Ovary (tissue), 3 donors: ENCODE measurements at regions not wholly inside any gene's neighbourhood (a gene's known extent, or its start where the extent isn't known, plus 50 kb on each side); places are given as distances from the start of the nearest gene placed in this dataset.

Source experiments
- CTCF ChIP-seq, 3 donors: fragments of 450-650 bp in 2 of 3; fragments of 200-600 bp in 1 of 3; IDR thresholded peaks; one replicate each; pipeline versions ENCODE4 v1.5.1 to v1.8.0; 2016 to 2022; ENCODE audit warnings: antibody characterized with exemption in 3 of 3, mild to moderate bottlenecking in 1 of 3
- EP300 ChIP-seq: sonication (generic); formaldehyde crosslinking; IDR thresholded peaks from one replicate; pipeline ENCODE4 v1.6.1; 2017; ENCODE audit warnings: antibody characterized with exemption
- POLR2A ChIP-seq: fragments of 450-650 bp; IDR thresholded peaks from one replicate; pipeline ENCODE4 v1.6.1; 2017; ENCODE audit warnings: antibody characterized with exemption, mild to moderate bottlenecking, moderate library complexity
- donor health status: DM: no; HTN: no; CAD: no.

GRCh38 chr5:35483780-35484179 lies 133.9 kb upstream of the SPEF2 start:
- TF ChIP-seq CTCF (IDR thresholded peaks at IDR 0.05) (no peak), POLR2A (no peak), EP300 (no peak)
